ENCODE measurements at regions not wholly inside any gene's neighbourhood (a gene's known extent, or its start where the extent isn't known, plus 50 kb on each side); places are given as distances from the start of the nearest gene placed in this dataset.

- no peak for TF ChIP-seq POLR2AphosphoS5 (IDR thresholded peaks at IDR 0.05)
- TF ChIP-seq CTCF (IDR thresholded peaks at IDR 0.05) = no peak
- TF ChIP-seq POLR2A (IDR thresholded peaks at IDR 0.05) = no peak
Observed at GRCh38 chr7:152914014-152914844, 154.7 kb downstream of the ACTR3B start.

Measured in prostate gland (tissue), 2 donors.